ENCODE measurements at regions not wholly inside any gene's neighbourhood (a gene's known extent, or its start where the extent isn't known, plus 50 kb on each side); places are given as distances from the start of the nearest gene placed in this dataset.
"Not testable (repeated sequence)": the region's sequence is repeated elsewhere in the genome, so short reads cannot be mapped to it uniquely, and the experiment has no call there.

DNA sequence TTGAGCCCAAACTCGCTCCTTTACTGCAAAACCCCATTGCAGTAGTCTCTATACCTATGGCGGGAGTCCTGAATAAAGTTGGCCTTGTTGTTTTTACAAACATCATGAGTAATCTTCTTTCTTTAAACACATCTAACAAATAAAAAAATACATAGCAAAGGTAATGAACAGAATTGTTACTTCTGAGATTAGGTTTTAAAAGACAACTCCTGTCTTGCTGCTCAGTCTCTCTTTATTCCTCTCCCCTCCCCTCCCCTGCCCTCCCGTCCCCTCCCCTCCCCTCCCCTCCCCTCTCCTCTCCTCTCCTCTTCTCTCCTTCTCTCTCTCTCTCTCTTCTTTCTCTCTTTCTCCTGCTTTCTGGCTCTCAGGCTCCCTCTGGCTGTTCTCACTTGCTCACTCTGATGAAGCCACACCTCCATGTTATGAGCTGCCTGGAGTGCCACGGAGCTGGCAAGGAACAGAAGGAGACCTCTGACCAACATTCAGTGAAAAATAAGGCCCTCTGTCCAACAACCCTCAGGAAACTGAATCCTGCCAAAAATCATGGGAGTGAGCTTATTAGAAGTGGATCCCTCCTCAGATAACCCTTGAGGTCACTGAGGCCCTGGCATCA, 300.7 kb upstream of the MIR17HG start:
- DNase-seq, result no peak

GRCh38 chr13:91050970-91051369, 296.5 kb upstream of the MIR17HG start:
- no peak for DNase-seq

- no peak for DNase-seq
Observed at GRCh38 chr13:91052876-91053275, 294.6 kb upstream of the MIR17HG start.

- no peak for DNase-seq
Observed at GRCh38 chr13:91053318-91054065, 294.0 kb upstream of the MIR17HG start.

DNA sequence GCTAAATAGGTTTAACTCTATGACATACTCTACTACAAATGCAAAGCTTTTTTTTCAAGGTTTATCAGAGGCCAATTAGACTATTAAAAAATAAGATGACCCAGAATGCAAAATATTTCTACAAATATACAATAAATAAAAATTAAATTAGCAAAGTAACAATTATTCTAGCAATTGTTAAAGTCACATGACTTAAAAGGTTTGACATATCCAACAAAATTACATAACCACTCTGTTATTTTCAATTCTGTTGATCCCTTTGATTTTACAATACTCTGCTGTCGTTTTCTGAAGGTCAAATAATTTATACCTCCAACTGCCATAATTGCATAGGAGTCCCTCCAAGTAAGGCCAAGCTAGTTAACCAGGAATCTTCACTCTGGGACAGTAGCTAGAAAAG, 292.6 kb upstream of the MIR17HG start:
- no peak for DNase-seq

- no peak for DNase-seq
Observed at GRCh38 chr13:91056746-91057145, 290.7 kb upstream of the MIR17HG start.

DNA sequence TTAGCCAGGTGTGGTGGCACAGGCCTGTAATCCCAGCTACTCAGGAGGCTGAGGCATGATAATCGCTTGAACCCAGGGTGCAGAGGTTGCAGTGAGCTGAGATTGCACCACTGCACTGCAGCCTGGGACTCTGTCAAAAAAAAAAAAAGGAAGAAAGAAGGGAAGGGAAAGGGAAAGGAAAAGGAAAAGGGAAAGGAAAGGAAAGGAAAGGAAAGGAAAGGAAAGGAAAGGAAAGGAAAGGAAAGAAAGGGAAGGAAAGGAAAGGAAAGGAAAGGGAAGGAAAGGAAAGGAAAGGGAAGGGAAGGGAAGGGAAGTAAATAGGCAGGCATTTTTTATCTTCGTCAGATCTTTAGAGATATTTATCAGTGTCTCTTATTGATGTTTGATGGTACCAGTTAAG, 290.0 kb upstream of the MIR17HG start:
- not testable (repeated sequence) for DNase-seq

DNA sequence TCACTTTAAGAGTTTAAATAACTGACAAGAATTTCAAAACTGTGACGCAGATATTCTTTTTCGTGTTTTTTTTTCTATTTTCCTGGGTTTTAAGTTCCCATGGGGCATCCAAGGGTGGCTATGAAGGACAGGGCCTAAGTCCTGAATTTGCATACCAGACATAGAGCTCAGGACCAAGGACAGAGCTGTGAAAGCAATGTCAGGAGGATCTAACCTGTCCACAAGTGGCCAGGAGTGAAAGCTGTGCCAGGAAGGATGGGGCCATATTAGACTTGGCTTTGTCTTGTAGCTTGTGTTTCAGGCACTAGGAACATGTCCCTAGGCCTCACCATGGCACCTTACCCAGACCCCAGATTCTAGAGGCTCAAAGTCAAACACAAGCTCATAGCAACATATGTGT, 289.4 kb upstream of the MIR17HG start:
- DNase-seq, result no peak

- DNase-seq, result no peak
Observed at GRCh38 chr13:91058919-91059318, 288.6 kb upstream of the MIR17HG start.

DNA sequence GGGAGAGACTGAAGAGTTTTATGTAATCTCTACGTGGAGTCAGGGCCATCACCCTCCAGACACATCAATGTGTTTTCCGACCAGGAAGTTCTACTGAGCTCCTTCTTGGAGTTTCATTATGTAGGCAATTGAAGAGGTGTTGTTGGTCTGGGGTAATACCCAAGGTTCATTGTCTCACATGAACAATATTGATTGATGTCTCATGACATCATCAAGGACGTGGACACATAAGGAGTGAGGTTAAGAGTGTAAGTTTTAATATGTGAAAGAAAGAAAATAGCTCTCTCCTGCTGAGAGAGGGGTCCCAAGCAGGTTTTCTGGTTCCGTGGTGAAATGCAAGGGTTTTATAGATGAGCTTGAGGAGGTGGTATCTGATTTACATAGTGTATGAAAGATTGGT, 280.7 kb upstream of the MIR17HG start:
- no peak for DNase-seq

DNA sequence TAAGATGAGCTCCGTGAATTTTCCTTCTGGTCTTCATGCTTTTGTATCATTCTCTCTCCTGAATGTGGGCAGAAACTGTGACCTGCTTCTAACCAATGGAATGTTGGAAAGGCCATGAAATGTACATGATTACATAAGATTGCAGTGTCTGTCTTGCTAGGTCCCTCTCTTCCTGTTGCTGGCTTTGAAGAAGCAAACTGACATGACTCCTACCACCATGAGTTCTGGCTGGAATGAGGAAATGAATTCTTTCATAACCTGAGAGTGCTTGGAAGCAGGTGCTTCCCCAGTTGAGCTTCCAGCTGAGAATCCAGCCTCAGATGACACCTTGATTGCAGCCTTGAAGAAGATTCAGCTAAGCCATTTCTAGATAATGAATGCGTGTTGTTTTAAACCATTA, 275.0 kb upstream of the MIR17HG start:
- no peak for DNase-seq

DNA sequence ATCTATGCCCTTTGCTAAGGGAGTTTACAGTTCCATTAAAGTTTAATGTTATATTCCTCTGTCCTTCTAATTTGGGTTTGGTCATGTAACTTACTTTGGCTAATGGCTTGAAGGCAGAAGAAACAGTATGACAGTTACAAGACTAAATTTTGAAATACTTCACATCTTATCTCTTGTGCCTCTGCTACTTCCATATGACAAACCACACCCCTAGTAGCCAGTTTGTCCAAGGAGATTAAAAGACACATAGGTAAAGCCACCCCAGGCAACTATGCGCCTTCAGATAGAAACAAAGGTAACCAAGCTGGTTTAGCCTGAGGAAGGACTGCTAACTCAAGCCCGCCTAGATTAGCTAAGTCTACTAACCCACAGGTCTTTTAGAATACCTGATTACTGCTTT, 273.4 kb upstream of the MIR17HG start:
- DNase-seq, result no peak

DNA sequence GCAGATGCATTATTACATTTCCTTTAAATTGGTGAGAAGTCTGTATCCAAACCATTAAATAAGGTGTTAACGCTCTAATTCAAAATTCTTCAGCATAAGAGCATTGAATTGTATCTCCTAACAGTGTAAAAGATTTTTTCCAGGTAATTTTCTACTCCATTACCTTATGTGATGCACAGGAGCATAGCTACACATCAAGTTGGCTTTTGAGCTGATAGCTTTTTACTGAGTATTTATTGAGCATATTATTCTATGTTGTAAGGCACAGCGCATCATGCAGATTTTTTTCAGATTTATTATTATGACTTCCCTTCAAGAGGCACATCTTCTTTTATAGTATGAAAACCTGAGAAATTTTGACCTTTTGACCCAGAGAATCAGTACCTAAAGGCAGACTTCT, 270.7 kb upstream of the MIR17HG start:
- DNase-seq, result no peak

GRCh38 chr13:91078093-91078679, 269.3 kb upstream of the MIR17HG start:
- DNase-seq, result no peak

DNA sequence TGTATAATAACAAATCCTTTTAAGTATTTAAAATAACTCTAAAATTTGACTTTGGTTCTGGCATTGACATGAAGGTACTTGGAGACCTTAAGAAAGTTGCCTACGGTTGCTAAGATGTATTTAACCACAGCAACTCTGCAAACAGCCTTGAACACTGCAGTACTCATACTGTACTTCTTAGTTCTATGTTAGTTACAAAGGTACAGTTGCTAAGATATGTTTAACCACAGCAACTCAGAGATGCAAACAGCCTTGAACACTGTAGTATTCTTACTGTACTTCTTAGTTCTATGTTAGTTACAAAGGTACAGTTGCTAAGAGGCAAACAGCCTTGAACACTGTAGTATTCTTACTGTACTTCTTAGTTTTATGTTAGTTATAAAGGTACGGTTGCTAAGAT, 268.3 kb upstream of the MIR17HG start:
- DNase-seq, result no peak

GRCh38 chr13:91085127-91085526, 262.4 kb upstream of the MIR17HG start:
- DNase-seq, result no peak

- DNase-seq, result no peak
Observed at GRCh38 chr13:91086936-91087716, 260.4 kb upstream of the MIR17HG start.

GRCh38 chr13:91097269-91097668, 250.2 kb upstream of the MIR17HG start:
- no peak for DNase-seq

GRCh38 chr13:91099877-91100276, 247.6 kb upstream of the MIR17HG start:
- no peak for DNase-seq

- no peak for DNase-seq
Observed at GRCh38 chr13:91100944-91101343, 246.5 kb upstream of the MIR17HG start.

- DNase-seq, result no peak
Observed at GRCh38 chr13:91101381-91101780, 246.1 kb upstream of the MIR17HG start.

- no peak for DNase-seq
Observed at GRCh38 chr13:91105270-91105669, 242.2 kb upstream of the MIR17HG start.

DNA sequence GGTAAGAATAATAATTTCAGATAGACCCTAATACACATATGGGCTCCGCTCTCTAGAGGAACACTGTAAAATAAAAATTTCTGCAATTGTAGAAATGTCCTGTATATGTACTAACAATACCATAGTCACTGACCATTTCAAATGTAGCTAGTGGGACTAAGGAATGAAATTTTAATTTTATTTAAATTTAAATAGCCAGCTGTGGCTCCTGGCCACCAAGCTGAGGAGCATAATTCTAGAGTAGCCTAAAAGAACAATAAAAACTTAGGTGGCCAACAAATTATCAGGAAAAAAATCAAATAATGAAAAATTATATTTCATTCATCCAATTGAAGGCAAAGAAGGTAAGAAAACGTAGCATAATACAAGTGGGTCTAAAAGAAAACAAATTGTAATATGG, 240.9 kb upstream of the MIR17HG start:
- DNase-seq, result no peak

DNA sequence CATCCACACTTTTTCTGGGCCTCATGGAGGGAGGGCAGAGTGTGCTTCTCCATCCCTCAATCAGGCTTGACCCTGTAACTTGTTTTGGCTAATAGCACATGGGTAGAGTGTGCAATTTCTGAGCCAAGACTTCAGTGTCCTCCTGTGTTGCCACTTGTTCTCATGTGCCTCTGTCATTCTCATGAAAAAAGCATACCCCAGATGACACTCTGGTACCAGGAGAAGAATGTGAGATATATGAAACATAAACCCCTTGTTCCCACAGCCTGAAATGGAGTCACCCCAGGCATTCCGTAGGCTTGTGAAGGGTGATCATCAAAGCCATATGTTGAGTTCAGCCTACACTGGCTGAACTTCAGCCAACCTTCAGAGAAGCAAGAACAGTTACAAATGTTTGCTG, 239.2 kb upstream of the MIR17HG start:
- no peak for DNase-seq
